ENCODE measurements at regions not wholly inside any gene's neighbourhood (a gene's known extent, or its start where the extent isn't known, plus 50 kb on each side); places are given as distances from the start of the nearest gene placed in this dataset.

DNA sequence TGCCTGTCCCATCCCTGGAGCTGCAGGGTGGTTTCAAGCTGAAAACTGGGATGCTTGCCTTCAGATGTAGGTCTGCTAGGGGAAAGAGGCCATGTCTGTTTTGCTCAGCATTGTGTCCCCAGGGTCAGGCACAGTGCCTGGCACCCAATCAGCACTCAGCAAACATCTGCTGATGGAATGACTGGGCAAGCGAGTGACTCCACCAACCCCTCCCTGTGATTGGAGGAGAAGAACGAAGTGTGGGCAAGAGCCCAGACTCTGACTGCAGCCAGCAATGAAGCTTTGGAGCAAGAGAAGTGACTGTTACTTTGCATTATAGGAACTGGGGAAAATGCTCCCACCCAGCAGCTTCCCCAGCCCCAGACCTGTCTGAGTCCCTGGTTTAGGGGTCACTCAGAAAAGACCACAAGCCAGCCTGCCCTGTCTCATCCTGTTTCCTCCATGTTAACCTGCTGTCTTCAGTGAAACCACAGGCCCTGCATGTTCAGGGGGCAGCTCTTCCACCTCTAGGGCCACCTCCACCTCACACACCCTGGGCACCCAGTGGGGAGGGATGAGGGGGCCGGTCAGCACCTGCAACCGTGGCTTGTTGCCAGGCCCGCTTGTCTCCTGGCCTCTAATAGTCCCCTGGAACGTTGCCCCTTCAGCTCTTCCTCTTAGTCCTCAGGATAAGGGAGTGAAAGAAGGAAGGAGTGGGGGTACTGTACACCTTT is 147.4 kb downstream of the TRIM29 start:
- no peak for DNase-seq
- intact Hi-C loops (cut with micrococcal nuclease): no loop called here
- no peaks in the 10 kb centered on the region for H3K4me1 Mint-ChIP-seq

GRCh38 chr11:119989159-119989821 is 148.6 kb downstream of the TRIM29 start:
- Histone ChIP-seq H3K27me3 (ENCODE audit: control insufficient read depth in 2 of 2, insufficient read depth in 2 of 2, low read length in 2 of 2) (peaks cover 0 to 3% of the 10 kb centered on the region in 2 donors), H3K36me3 (replicated peaks in 1 of 2; ENCODE audit: control insufficient read depth in 1 of 2, insufficient read depth in 2 of 2, low read length in 2 of 2) (no peaks in the 10 kb centered on the region), H2AFZ (ENCODE audit: insufficient read depth, low read depth, low read length, poor library complexity, severe bottlenecking) (no peak overlapping the region), H3K9me3 (replicated peaks in 1 of 2; ENCODE audit: control insufficient read depth in 1 of 2, insufficient read depth in 1 of 2, low read length in 2 of 2) (no peaks in the 10 kb centered on the region), H3K4me1 (ENCODE audit: control insufficient read depth in 1 of 2, insufficient read depth in 2 of 2, low read length in 2 of 2) (no peaks in the 10 kb centered on the region), H3K27ac (ENCODE audit: low read depth in 1 of 2, low read length in 2 of 2) (no peak overlapping the region), H4K20me1 (ENCODE audit: insufficient read depth, low read length) (no peaks in the 10 kb centered on the region), H3K4me3 (replicated peaks in 1 of 3; ENCODE audit: low read depth in 2 of 3, low read length in 3 of 3) (no peak overlapping the region), H3K9ac (ENCODE audit: insufficient read depth, low read length, poor library complexity, severe bottlenecking) (no peak overlapping the region), H3K79me2 (ENCODE audit: insufficient read depth, low read length) (no peaks in the 10 kb centered on the region), H3K4me2 (replicated peaks; ENCODE audit: extremely low read depth, low read length, poor library complexity, severe bottlenecking) (no peak overlapping the region)
- H3K9me3 Mint-ChIP-seq: peaks cover 0 to 2% (median 0%) of the 10 kb centered on the region in 7 donors
- DNase-seq: no peak
- no peaks in the 10 kb centered on the region for H3K4me1 Mint-ChIP-seq
- H3K4me3 Mint-ChIP-seq: no peak overlapping the region
- 70% methylated on average over 8 of the region's 16 CpGs for WGBS (ENCODE audit: insufficient coverage)
- intact Hi-C loops (cut with micrococcal nuclease): no loop called here
- peak overlapping the region in 1 of 7 donors; percentile 58 for H3K27ac Mint-ChIP-seq
- no peaks in the 10 kb centered on the region for H3K36me3 Mint-ChIP-seq
- H3K27me3 Mint-ChIP-seq (ENCODE audit: low read depth in 3 of 3): peaks cover 10 to 20% (median 11%) of the 10 kb centered on the region in 3 donors
- TF ChIP-seq, protein P1, sequence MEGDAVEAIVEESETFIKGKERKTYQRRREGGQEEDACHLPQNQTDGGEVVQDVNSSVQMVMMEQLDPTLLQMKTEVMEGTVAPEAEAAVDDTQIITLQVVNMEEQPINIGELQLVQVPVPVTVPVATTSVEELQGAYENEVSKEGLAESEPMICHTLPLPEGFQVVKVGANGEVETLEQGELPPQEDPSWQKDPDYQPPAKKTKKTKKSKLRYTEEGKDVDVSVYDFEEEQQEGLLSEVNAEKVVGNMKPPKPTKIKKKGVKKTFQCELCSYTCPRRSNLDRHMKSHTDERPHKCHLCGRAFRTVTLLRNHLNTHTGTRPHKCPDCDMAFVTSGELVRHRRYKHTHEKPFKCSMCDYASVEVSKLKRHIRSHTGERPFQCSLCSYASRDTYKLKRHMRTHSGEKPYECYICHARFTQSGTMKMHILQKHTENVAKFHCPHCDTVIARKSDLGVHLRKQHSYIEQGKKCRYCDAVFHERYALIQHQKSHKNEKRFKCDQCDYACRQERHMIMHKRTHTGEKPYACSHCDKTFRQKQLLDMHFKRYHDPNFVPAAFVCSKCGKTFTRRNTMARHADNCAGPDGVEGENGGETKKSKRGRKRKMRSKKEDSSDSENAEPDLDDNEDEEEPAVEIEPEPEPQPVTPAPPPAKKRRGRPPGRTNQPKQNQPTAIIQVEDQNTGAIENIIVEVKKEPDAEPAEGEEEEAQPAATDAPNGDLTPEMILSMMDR (IDR thresholded peaks at IDR 0.05): no peak

More for the DNA sequence above, 147.4 kb downstream of the TRIM29 start:
- TF ChIP-seq, protein P1 (IDR thresholded peaks at IDR 0.05): no peak
- H3K4me1 ChIP-seq (ENCODE audit: control insufficient read depth in 1 of 2, insufficient read depth in 2 of 2, low read length in 2 of 2): no peaks in the 10 kb centered on the region
- peaks cover 0 to 3% of the 10 kb centered on the region in 2 donors for H3K27me3 ChIP-seq (ENCODE audit: control insufficient read depth in 2 of 2, insufficient read depth in 2 of 2, low read length in 2 of 2)
- no peak overlapping the region for H2AFZ ChIP-seq (ENCODE audit: insufficient read depth, low read depth, low read length, poor library complexity, severe bottlenecking)
- WGBS (ENCODE audit: insufficient coverage): 100% methylated on average over 1 of the region's 6 CpGs
- Mint-ChIP-seq H3K27ac (no peak overlapping the region), H3K36me3 (no peaks in the 10 kb centered on the region), H3K4me3 (no peak overlapping the region), H3K27me3 (ENCODE audit: low read depth in 3 of 3) (peaks cover 9 to 14% (median 11%) of the 10 kb centered on the region in 3 donors), H3K9me3 (peaks cover 0 to 2% (median 0%) of the 10 kb centered on the region in 7 donors)
- H3K4me3 ChIP-seq (replicated peaks in 1 of 3; ENCODE audit: low read depth in 2 of 3, low read length in 3 of 3): no peak overlapping the region
- H3K36me3 ChIP-seq (replicated peaks in 1 of 2; ENCODE audit: control insufficient read depth in 1 of 2, insufficient read depth in 2 of 2, low read length in 2 of 2): no peaks in the 10 kb centered on the region
- no peak overlapping the region for H3K27ac ChIP-seq (ENCODE audit: low read depth in 1 of 2, low read length in 2 of 2)
- no peaks in the 10 kb centered on the region for H3K9me3 ChIP-seq (replicated peaks in 1 of 2; ENCODE audit: control insufficient read depth in 1 of 2, insufficient read depth in 1 of 2, low read length in 2 of 2)
- H3K9ac ChIP-seq (ENCODE audit: insufficient read depth, low read length, poor library complexity, severe bottlenecking): no peak overlapping the region
- H3K4me2 ChIP-seq (replicated peaks; ENCODE audit: extremely low read depth, low read length, poor library complexity, severe bottlenecking): no peak overlapping the region
- H3K79me2 ChIP-seq (ENCODE audit: insufficient read depth, low read length): no peaks in the 10 kb centered on the region
- no peaks in the 10 kb centered on the region for H4K20me1 ChIP-seq (ENCODE audit: insufficient read depth, low read length)
